ENCODE measurements at regions not wholly inside any gene's neighbourhood (a gene's known extent, or its start where the extent isn't known, plus 50 kb on each side); places are given as distances from the start of the nearest gene placed in this dataset.

- Histone ChIP-seq H3K4me3 (replicated peaks in 1 of 3; ENCODE audit: low read depth in 2 of 3, low read length in 3 of 3) (no peak overlapping the region), H3K79me2 (ENCODE audit: insufficient read depth, low read length) (no peaks in the 10 kb centered on the region), H3K36me3 (replicated peaks in 1 of 2; ENCODE audit: control insufficient read depth in 1 of 2, insufficient read depth in 2 of 2, low read length in 2 of 2) (no peaks in the 10 kb centered on the region), H3K27ac (ENCODE audit: low read depth in 1 of 2, low read length in 2 of 2) (no peak overlapping the region), H3K9ac (ENCODE audit: insufficient read depth, low read length, poor library complexity, severe bottlenecking) (no peak overlapping the region), H3K9me3 (replicated peaks in 1 of 2; ENCODE audit: control insufficient read depth in 1 of 2, insufficient read depth in 1 of 2, low read length in 2 of 2) (no peaks in the 10 kb centered on the region), H3K4me1 (ENCODE audit: control insufficient read depth in 1 of 2, insufficient read depth in 2 of 2, low read length in 2 of 2) (no peaks in the 10 kb centered on the region), H4K20me1 (ENCODE audit: insufficient read depth, low read length) (no peaks in the 10 kb centered on the region), H2AFZ (ENCODE audit: insufficient read depth, low read depth, low read length, poor library complexity, severe bottlenecking) (no peak overlapping the region), H3K27me3 (ENCODE audit: control insufficient read depth in 2 of 2, insufficient read depth in 2 of 2, low read length in 2 of 2) (no peaks in the 10 kb centered on the region), H3K4me2 (replicated peaks; ENCODE audit: extremely low read depth, low read length, poor library complexity, severe bottlenecking) (no peak overlapping the region)
- Mint-ChIP-seq H3K9me3 (no peaks in the 10 kb centered on the region), H3K27me3 (ENCODE audit: low read depth in 3 of 3) (no peaks in the 10 kb centered on the region), H3K4me3 (no peak overlapping the region), H3K27ac (no peak overlapping the region), H3K36me3 (no peaks in the 10 kb centered on the region), H3K4me1 (no peaks in the 10 kb centered on the region)
- peak; percentile 14 for TF ChIP-seq CTCF (IDR thresholded peaks at IDR 0.05)
- intact Hi-C loops (cut with micrococcal nuclease), result no loop called here
- no CpG with 5 or more reads among the region's 5 CpGs for WGBS (ENCODE audit: insufficient coverage)
- no peak for DNase-seq
Measured at GRCh38 chr3:76107935-76108570, 322.7 kb upstream of the ZNF717 start.

- Histone ChIP-seq H3K79me2 (ENCODE audit: insufficient read depth, low read length) (no peaks in the 10 kb centered on the region), H3K36me3 (replicated peaks in 1 of 2; ENCODE audit: control insufficient read depth in 1 of 2, insufficient read depth in 2 of 2, low read length in 2 of 2) (no peaks in the 10 kb centered on the region), H4K20me1 (ENCODE audit: insufficient read depth, low read length) (no peaks in the 10 kb centered on the region), H3K9me3 (replicated peaks in 1 of 2; ENCODE audit: control insufficient read depth in 1 of 2, insufficient read depth in 1 of 2, low read length in 2 of 2) (no peaks in the 10 kb centered on the region), H3K4me1 (ENCODE audit: control insufficient read depth in 1 of 2, insufficient read depth in 2 of 2, low read length in 2 of 2) (no peaks in the 10 kb centered on the region), H3K27ac (ENCODE audit: low read depth in 1 of 2, low read length in 2 of 2) (no peak overlapping the region), H3K9ac (ENCODE audit: insufficient read depth, low read length, poor library complexity, severe bottlenecking) (no peak overlapping the region), H3K27me3 (ENCODE audit: control insufficient read depth in 2 of 2, insufficient read depth in 2 of 2, low read length in 2 of 2) (no peaks in the 10 kb centered on the region), H3K4me3 (replicated peaks in 1 of 3; ENCODE audit: low read depth in 2 of 3, low read length in 3 of 3) (no peak overlapping the region), H3K4me2 (replicated peaks; ENCODE audit: extremely low read depth, low read length, poor library complexity, severe bottlenecking) (no peak overlapping the region), H2AFZ (ENCODE audit: insufficient read depth, low read depth, low read length, poor library complexity, severe bottlenecking) (no peak overlapping the region)
- H3K4me1 Mint-ChIP-seq, result no peaks in the 10 kb centered on the region
- 33% methylated on average over 1 of the region's 2 CpGs for WGBS (ENCODE audit: insufficient coverage)
- DNase-seq, result no peak
- no peaks in the 10 kb centered on the region for H3K36me3 Mint-ChIP-seq
- H3K27me3 Mint-ChIP-seq (ENCODE audit: low read depth in 3 of 3), result peaks cover 0 to 2% (median 0%) of the 10 kb centered on the region in 3 donors
- intact Hi-C loops (cut with micrococcal nuclease), result no loop called here
- no peak overlapping the region for H3K27ac Mint-ChIP-seq
- TF ChIP-seq CTCF (IDR thresholded peaks at IDR 0.05), result no peak
- H3K4me3 Mint-ChIP-seq, result no peak overlapping the region
- H3K9me3 Mint-ChIP-seq, result no peaks in the 10 kb centered on the region
Measured at GRCh38 chr3:76111808-76112207, 326.5 kb upstream of the ZNF717 start.
